ENCODE measurements at regions not wholly inside any gene's neighbourhood (a gene's known extent, or its start where the extent isn't known, plus 50 kb on each side); places are given as distances from the start of the nearest gene placed in this dataset.

- Mint-ChIP-seq H3K27me3 (ENCODE audit: low read depth) (no peaks in the 10 kb centered on the region), H3K9me3 (peaks cover 8 to 13% of the 10 kb centered on the region in 2 experiments; a peak in 3 of 5 replicates), H3K4me3 (no peak overlapping the region), H3K36me3 (ENCODE audit: insufficient read depth in 1 of 3, low read depth in 3 of 3) (peaks cover 6 to 16% (median 7%) of the 10 kb centered on the region in 3 experiments; a peak in 5 of 7 replicates), H3K27ac (no peak overlapping the region), H3K4me1 (no peaks in the 10 kb centered on the region)
- no peak overlapping the region for H2AFZ ChIP-seq (ENCODE audit: low read length)
- H4K91ac ChIP-seq (ENCODE audit: insufficient read length, low read depth, low read length) = no peak overlapping the region
- TF ChIP-seq CTCF (conservative IDR thresholded peaks at IDR 0.05) = no peak
- H3K9me3 ChIP-seq (ENCODE audit: control insufficient read depth, low read depth, low read length) = no peaks in the 10 kb centered on the region
- no peaks in the 10 kb centered on the region for H3K4me1 ChIP-seq (ENCODE audit: insufficient read depth, low read length)
- H3K9ac ChIP-seq (ENCODE audit: extremely low read depth, insufficient read length, low read length) = no peak overlapping the region
- no peaks in the 10 kb centered on the region for H4K20me1 ChIP-seq (ENCODE audit: control insufficient read depth, insufficient read depth, insufficient read length)
- H3K18ac ChIP-seq (ENCODE audit: insufficient read length, low read depth, low read length) = no peak overlapping the region
- no peak overlapping the region for H2BK20ac ChIP-seq (ENCODE audit: low read depth, low read length, poor library complexity, severe bottlenecking)
- no peak overlapping the region for H3K4ac ChIP-seq (ENCODE audit: low read depth, low read length)
- WGBS (ENCODE audit: extremely low coverage, insufficient read length, low lambda C conversion rate) = no CpG with 5 or more reads among the region's 3 CpGs
- no peak overlapping the region for H2BK15ac ChIP-seq (ENCODE audit: low read depth, low read length)
- no peaks in the 10 kb centered on the region for H3K27me3 ChIP-seq (ENCODE audit: insufficient read depth, low read length)
- H2BK120ac ChIP-seq (ENCODE audit: low read depth, low read length, poor library complexity, severe bottlenecking) = no peak overlapping the region
- no peak overlapping the region for H3K23ac ChIP-seq (ENCODE audit: insufficient read length, low read depth, low read length)
- no peak for DNase-seq
- no peaks in the 10 kb centered on the region for H3K79me1 ChIP-seq (ENCODE audit: insufficient read depth, low read depth, low read length, poor library complexity, severe bottlenecking)
- H3K14ac ChIP-seq (ENCODE audit: insufficient read depth, low read length) = no peak overlapping the region
- H3K4me2 ChIP-seq (ENCODE audit: insufficient read depth, insufficient read length, low read length) = no peak overlapping the region
- H3K27ac ChIP-seq (ENCODE audit: insufficient read length, low read depth, low read length) = no peak overlapping the region
- no peak overlapping the region for H2BK5ac ChIP-seq (ENCODE audit: insufficient read length, low read length)
- no peaks in the 10 kb centered on the region for H3K23me2 ChIP-seq (ENCODE audit: insufficient read length, low read depth, low read length, poor library complexity, severe bottlenecking)
- H2AK5ac ChIP-seq (ENCODE audit: insufficient read length, low read length) = no peak overlapping the region
- no peak overlapping the region for H2BK12ac ChIP-seq (ENCODE audit: insufficient read length, low read depth, low read length)
- H4K8ac ChIP-seq (replicated peaks; ENCODE audit: insufficient read length, low read depth, low read length) = no peak overlapping the region
- no peak overlapping the region for H4K5ac ChIP-seq (ENCODE audit: insufficient read length, low read depth, low read length)
- H3K79me2 ChIP-seq (ENCODE audit: insufficient read depth, low read length) = no peaks in the 10 kb centered on the region
- H3T11ph ChIP-seq (ENCODE audit: low read length) = no peak overlapping the region
- H3K56ac ChIP-seq (ENCODE audit: insufficient read length, low read depth, low read length) = no peak overlapping the region
Observed at GRCh38 chr3:162437480-162437879, 940.9 kb downstream of the OTOL1 start.

Measured in H9 (cell line).